Head of caudate nucleus (tissue), 42 donors: ENCODE measurements at regions not wholly inside any gene's neighbourhood (a gene's known extent, or its start where the extent isn't known, plus 50 kb on each side); places are given as distances from the start of the nearest gene placed in this dataset.
"Not testable (repeated sequence)": the region's sequence is repeated elsewhere in the genome, so short reads cannot be mapped to it uniquely, and the experiment has no call there.

Experiments
- DNase-seq, 42 donors: peaks; one replicate each; pipeline versions ENCODE4 v3.0.0 to v3.0.0-alpha.2; 2020 to 2021; ENCODE audit warnings: mixed read lengths in 7 of 42
- intact Hi-C: fragments of 100-400 bp; cut with DNase I; formaldehyde crosslinking; loops from one replicate; pipeline ENCODE4 v1.15.0; 2022

DNA sequence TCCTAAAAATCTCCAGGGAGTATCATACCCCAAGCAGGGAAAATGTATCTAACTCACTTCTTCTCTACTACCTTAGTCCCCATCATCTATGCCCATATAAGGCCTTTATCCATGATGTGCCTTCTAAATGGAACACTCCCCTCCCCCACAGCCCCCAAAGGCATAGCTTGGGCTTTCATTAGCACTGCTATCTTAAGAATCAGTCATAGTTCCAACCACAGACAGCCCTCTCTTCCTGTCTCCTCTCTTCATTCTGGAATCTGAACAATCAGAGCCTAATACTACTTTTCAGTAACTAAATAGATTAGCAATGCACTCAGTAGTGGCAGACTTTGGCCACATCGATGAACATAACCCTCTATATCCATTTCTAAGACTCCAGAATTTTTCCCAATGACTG, 313.2 kb upstream of the DKK2 start:
- intact Hi-C loops = no loop called here
- no peak for DNase-seq

DNA sequence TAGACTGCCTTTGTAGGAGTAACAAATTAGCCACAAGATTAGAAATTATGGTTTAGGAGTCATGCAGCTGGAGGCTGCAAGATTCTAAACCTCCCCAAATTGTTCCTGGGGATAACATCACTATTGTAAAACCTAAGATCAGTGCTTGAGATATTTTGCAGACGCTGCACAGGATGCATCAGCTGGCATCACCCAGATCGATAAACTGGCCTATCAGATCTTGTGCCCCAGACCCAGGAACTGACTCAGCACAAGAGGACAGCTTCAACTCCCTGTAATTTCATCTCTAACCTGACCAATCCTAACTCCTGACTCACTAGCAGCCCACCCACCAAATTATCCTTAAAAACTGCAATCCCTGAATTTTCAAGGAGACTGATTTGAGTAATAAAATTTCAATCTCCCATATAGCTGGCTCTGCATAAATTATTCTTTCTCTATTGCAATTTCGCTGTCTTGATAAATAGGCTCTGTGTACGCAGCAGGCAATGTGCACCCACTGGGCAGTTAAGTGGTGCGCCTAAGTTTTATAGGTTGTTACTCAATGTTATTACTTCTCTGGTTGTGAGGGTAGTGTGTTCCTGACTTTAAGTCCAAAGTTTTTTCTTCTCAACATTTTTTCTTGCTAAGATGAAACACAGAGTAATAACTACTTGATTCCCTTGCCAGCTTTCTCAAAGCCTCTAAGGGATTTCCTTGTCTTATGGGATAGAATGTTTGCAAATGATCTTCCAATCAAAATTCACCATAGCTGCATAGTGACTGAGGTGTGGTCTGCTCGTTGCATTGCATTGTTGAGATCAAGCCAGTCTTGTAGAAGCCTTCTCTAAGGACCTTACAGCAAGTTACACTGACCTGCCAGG, 312.3 kb upstream of the DKK2 start:
- DNase-seq = no peak

DNA sequence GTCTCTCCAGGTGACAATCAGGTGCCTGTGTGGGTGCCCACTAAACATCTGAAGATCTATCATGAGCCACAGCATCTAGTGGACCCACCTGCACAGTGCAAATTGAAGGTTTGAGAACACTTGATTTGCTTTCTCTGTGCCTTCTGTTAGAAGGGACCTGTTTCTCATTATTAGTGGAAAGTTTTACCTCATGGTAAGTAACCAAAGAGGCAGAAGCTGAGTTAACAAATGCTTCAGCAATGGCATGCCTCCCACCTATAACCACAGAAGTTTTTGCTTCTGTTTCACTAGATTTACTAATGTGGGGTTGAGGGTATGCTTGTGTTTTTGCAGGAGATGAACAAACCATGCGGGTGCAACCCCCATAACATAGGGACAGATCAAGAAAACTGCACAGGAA, 297.4 kb upstream of the DKK2 start:
- DNase-seq = no peak
- intact Hi-C loops = no loop called here

More for the DNA sequence above, 312.3 kb upstream of the DKK2 start:
- intact Hi-C loops = no loop called here

DNA sequence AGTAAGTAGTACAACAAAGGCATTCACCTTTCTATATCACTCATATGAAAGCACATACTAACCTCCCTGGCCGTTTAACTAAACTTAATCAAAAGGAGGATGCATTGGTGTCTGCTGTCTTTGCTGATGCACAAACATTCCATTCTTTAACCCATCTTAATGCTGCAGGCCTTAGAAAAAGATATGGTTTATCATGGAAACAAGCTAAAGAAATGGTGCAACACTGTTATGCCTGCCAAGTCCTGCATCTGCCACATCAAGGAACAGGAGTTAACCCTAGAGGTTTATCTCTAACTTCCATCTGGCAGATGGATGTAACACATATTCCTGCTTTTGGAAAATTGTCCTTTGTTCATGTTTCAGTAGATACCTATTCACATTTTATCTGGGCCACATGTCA, 296.5 kb upstream of the DKK2 start:
- not testable (repeated sequence) for DNase-seq

DNA sequence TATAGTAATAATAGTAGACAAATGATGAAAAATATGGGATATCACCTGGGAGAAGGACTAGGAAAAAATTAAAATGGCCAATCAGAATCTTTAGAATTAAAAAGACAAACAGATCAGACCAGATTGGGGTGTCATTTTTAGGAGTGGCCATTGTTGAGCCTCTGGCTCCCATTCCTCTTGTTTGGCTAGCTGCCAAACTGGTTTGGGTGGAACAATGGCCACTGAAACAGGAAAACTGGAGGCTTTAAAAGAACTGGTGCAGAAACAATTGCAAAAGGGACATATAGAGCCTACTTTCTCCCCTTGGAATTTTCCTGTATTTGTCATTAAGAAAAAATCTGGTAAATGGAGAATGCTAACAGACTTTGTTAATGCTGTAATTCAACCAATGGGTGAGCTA, 294.8 kb upstream of the DKK2 start:
- DNase-seq = no peak
- intact Hi-C loops = no loop called here

More for the DNA sequence above, 296.5 kb upstream of the DKK2 start:
- intact Hi-C loops = not testable (repeated sequence)

DNA sequence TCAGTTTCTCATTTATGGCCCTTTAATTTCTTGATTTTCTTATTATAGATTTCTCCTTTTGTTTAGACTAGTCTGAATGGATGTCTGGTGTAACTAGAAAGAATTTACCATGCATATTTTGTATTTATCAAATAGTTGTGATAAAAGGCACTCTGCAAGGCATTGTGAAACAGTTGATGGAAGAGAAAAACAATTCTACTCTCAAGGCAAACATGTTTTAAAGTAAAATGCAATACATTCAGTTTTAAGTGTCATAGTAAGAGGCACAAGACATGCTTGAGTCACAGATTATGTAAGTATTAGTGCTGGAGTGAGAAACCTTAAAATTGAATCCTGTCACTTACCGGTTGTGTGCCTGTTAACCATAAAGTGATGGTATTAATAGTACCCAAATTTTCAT, 283.3 kb upstream of the DKK2 start:
- DNase-seq = peak in 1 of 42 donors; percentile 6
- intact Hi-C loops = no loop called here

DNA sequence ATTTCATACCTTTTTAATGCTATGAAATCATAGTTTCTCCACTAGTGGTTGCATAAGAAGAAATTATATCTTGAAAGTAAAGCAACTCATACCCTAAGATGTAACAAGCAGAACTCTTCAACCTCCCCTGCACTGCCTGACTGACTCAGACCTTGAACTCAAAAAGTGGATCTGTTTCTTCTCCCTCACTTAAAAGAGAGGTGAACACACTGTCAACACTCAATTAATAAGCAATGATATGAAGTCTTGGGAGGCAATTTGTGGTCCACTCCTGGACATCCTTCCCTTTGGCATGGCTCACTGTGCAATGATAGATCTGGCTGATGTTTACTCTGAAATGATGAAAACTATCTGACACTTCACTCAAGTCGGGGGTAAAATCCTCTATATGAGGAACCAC, 282.0 kb upstream of the DKK2 start:
- peak in 1 of 42 donors; percentile 7 for DNase-seq
- intact Hi-C loops = no loop called here

DNA sequence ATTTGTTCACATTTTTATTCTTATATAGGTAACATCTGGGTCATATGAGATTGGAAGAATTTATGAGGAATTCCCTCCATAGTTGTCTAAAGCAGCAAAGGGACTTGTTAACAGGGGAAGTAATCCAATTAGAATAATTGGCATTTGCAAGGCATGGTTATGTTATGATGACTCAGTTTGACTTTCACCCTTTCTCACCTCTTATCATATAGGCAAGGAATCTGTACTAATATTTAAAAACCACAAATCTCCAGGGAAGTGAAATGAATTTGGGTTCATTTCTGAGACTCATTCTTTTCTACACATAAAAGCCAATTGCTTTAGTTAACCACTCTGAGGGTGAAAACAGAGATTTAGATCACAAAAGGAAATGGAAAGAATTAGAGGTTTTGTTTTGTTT, 281.5 kb upstream of the DKK2 start:
- intact Hi-C loops = no loop called here
- DNase-seq = no peak

DNA sequence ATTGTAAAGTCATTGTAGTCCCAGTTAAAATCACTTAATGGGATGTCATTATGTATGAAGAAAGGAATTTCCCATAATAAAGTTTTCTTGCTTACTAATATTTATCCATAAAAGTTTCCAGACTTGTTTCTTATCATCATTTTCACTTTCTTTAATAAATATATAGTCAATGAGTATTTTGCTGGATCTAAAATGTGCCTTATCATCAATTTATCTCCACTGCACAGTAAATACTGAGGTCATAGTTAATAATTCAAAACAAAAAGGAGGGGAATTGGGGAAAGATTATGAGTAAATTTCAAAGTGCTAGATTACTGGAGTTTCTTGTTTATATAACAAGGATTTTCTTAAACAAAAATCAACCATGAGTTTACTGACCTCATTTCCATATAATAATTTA, 279.5 kb upstream of the DKK2 start:
- DNase-seq = no peak
- intact Hi-C loops = no loop called here

DNA sequence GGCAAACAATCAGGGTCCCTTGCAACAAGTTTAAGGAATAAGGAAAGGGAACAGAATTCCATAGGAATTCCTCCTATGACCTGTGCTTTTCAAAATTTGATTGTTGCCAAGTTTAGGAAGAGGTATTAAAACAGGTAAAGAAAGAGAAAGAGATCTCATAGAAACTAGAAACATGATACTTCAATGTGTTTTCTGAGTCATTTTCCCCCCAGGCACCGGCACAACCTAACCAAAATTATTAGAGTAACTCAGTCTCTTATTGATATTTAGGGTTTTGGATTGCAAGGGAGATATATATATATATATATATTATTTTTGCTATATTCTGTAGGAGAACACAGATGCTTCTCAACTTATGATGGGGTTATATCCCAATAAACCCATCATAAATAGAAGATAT, 278.0 kb upstream of the DKK2 start:
- intact Hi-C loops = no loop called here
- DNase-seq = no peak

DNA sequence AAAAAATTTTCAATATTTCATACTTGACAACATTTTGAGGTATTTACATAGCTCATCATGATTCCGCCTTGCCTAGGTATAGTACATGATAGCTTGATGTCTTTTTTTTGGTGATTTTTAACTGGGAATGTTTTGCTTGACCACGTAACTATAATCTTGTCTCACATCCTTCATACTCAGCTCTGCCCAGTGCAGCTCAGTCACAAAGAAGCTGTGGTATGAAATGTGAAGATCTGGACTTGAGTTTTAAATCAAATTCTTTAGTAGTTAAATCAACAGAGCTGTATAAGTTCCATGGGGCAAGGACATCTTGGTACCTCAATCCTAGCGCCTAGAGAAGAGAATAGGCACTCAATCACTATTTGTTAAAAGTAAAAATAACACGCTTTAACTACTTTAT, 276.3 kb upstream of the DKK2 start:
- intact Hi-C loops = no loop called here
- no peak for DNase-seq

DNA sequence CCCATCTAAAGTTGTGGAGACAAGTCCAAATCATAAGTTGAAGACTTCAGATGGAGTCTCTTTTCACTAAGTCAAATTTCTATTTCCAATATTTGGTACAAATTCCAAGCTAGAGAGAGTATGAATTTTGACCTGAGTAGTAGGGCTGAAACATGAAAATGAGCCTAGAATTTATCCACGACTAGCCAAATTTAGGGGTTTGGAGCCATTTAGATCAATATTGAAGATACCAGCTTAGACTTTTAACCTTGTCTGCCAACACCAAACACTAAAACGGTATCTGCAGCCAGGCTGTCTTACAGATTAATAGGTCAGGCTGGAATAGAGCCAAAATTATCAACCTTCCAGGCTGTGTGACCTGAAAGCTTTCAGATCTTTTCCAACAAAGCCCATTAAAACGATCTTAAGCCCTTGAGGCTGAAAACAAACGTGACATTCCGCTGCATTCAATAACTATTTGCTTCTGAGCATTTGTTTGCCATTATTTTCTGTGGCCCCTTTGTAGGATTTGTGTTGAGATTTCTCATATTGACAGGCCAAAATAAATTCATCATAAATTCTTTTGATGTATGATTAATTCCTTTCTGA, 268.7 kb upstream of the DKK2 start:
- no peak for DNase-seq
- intact Hi-C loops = no loop called here

DNA sequence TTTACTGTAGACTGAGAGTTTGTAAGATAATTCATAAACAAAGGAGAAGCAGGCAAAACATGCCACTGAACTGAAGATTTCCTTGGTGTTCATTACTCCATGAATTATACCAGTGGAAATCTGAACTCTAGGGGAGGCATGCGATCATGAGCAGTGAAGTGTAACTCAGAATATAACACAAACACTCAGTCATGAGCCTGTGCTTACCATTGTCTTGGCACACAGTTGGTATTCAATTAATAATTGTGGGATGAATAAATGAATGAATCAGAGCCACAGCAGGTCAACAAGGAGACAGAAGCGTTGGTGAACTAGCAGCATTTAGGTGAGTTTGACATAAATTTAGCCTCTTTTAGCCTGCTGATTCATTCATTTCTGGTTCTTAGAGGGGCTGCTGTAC, 263.5 kb upstream of the DKK2 start:
- intact Hi-C loops = no loop called here
- DNase-seq = no peak

DNA sequence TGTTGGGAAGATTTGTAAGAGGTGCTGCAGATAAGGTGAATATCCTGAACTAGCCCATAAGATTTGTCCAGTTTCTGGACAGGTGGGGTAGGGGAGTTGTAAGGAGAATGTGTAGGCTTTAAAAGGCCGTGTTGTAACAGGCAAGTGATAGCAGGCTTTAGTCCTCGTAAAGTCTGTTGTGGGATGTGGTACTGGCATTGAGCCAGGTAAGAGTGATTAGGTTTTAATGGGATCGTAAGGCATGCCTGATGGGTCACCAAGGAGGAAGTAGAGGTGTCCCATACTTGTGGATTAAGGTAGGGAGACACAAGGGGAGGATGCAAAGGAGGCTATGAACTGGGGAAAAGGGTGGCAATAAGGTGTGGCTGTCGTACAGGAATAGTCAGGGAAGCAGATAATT, 256.9 kb upstream of the DKK2 start:
- no peak for DNase-seq
- intact Hi-C loops = no loop called here

DNA sequence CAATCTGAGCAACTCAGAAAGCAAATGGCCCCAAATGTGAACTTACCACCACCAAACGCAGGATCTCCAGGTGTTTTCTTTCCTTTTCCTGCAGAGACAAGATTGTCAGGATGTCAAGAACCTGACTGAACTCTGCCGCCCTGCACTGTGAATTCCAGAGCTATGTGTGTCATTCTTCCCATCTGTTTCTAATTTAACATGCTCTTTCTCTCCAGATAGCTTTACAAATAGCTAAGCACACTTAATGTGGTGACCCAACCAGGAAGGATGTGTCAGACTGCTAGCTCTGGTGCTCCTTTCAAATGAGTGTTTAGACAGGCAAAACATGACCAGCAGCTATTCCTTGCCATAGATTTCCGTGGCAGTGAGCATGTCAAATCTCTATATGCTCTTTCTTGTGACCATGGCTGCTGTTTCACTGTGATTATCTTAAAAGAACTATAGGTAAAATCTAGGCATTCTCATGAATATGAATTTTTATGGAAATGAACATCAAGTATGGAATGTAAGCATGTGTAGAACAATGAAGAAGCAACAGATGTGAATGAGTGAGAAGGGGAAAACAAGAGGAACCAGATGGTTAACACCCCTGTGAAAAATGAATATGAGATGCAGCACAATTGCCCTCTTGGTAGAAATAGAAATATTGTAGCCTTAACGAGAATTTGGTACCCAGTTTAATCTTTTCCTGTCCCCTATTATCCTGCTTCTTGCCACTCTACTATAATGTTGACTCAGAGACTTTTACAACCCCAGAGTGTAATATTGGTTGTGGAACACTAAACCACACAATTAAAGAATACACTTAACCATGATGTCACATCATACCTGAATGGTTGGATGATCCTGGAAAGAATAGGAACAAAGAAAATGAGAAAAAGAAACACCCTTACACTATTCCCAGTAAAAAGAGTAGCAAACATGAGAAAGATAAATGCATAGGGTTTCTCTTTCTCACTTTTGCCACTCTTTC, 247.8 kb upstream of the DKK2 start:
- intact Hi-C loops = no loop called here
- no peak for DNase-seq

DNA sequence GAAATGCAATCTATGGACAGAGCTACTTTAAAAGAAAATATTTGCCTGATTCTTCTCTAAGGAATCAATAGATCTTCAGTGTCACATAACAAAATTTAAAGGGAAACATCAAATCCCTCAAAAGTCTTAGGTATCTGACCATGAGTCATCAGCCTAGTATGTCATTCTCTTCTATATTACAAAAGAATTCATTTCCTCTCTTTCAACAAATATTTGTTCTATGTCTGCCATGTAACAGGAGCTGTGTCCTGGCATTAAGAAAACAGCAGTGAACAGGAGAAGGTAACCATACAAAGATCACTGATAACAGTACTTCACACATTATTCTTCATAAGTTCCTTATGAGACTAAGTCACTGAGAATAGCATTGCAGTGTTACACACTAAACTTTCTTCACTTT, 243.6 kb upstream of the DKK2 start:
- intact Hi-C loops = no loop called here
- DNase-seq = no peak

DNA sequence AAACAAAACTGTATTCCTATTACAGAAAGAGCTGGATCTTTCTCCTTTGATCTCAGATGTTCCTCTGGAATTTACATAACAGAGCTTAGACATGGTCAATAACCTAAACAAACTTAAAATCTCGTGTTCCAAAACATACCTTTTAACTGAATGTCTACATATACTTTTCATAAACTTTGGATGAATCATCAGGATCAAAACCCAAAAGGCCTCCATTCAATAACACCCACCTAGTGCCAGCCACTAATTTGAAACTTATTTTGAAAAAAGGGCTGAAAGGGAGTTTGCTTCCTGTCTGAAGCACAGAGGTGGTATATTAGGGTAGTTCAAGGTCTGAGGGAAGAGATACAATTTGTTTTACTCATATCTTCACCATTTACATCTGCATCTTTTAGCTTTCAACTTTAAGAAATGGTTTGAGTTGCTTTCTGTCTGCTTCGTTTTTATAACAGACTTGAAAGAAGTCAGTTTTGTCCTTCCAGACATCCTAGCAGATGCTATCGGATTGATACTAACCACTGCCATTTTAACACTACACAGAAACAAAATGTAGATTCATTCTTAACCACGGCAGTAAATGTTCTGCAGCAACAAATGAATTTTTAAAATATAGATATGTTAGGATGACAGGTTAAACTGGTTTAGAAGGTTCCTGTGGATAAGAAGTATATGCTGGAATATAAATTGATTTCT, 242.8 kb upstream of the DKK2 start:
- no peak for DNase-seq
- intact Hi-C loops = no loop called here

DNA sequence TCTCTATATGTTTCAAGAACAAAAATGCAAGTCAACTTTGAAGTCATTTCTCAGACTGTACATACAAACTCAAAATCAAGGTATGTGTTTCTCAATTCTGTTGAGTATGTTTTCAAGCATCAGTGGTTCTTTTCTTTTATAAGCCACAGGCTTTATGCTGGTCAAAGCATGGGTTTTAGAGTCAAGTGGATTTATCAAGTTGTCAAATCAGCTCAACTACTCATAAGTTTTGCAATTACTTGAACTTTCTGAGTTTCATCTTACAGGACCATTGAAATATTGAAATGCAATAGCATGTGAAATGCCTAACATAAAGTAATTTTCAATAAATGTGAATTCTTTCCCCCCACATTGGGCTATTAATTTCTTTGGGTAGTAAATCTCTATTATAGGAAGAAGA, 239.9 kb upstream of the DKK2 start:
- intact Hi-C loops = no loop called here
- DNase-seq = no peak

DNA sequence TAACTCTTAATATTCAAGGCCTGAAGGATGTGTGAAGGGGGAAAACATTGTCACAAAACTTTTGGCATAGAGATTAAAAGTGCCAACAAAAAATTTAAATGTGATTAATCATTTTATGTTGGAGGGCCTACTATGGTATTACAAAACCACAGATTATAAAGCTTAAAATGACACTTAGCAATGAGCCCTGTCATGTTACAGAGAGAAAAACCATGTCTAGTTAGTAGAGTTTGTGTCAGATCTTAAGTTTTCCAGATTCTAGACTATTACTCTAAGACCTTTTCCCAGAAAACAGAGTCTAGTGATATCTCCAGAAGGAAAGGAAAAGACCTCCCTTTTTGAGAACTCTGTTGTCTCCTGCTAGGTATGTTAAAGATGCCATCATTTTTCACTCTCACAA, 239.1 kb upstream of the DKK2 start:
- intact Hi-C loops = no loop called here
- no peak for DNase-seq
